ENCODE measurements at regions not wholly inside any gene's neighbourhood (a gene's known extent, or its start where the extent isn't known, plus 50 kb on each side); places are given as distances from the start of the nearest gene placed in this dataset.

- TF ChIP-seq CTCF (IDR thresholded peaks at IDR 0.05): no peak
- TF ChIP-seq POLR2A (IDR thresholded peaks at IDR 0.05): no peak
Observed at GRCh38 chr7:110529175-110529574, 561.8 kb upstream of the LRRN3 start.

Data from body of pancreas (tissue), 4 donors.